PC-9 (cell line): ENCODE measurements at regions not wholly inside any gene's neighbourhood (a gene's known extent, or its start where the extent isn't known, plus 50 kb on each side); places are given as distances from the start of the nearest gene placed in this dataset.
"Not testable (repeated sequence)": the region's sequence is repeated elsewhere in the genome, so short reads cannot be mapped to it uniquely, and the experiment has no call there.

Experiments used
- BruUV-seq: library from RNA; stranded (reverse); fragments of 400-500 nt; replicated peaks from 2 replicates; lab custom pipeline; 2021; lab: Mats Ljungman, UMichigan
- CTCF ChIA-PET: fragments of 300-600 bp; sonication (Branson Sonifier 250); formaldehyde crosslinking; loops from one replicate; lab custom pipeline; 2022; ENCODE audit warnings: antibody characterized with exemption; lab: Charles Lee
- POLR2A ChIA-PET: fragments of 300-600 bp; sonication (Branson Sonifier 250); formaldehyde crosslinking; loops from one replicate; lab custom pipeline; 2022; ENCODE audit warnings: antibody characterized with exemption; ENCODE audit not compliant: unreplicated experiment; lab: Charles Lee
- DNase-seq, 2 experiments: peaks; one replicate each; pipeline versions ENCODE4 v3.0.0 to v3.0.0-alpha.2; 2015 to 2022; ENCODE audit warnings: mixed read lengths in 1 of 2
- H2AFZ ChIP-seq: fragments of 200-600 bp; sonication (generic); 2 replicates; pipeline ENCODE4 v1.8.1; 2017; ENCODE audit warnings: antibody characterized with exemption
- H3F3A ChIP-seq: fragments of 200-600 bp; sonication (generic); 2 replicates; pipeline ENCODE4 v1.8.1; 2017; ENCODE audit warnings: antibody characterized with exemption, mild to moderate bottlenecking, low read depth; ENCODE audit not compliant: insufficient read depth
- H3K27ac ChIP-seq: fragments of 200-600 bp; sonication (generic); 2 replicates; pipeline ENCODE4 v1.6.1; 2016; ENCODE audit warnings: mixed run types
- H3K27me3 ChIP-seq: fragments of 200-600 bp; sonication (generic); 2 replicates; pipeline ENCODE4 v1.6.1; 2016; ENCODE audit warnings: low read depth, mixed run types; ENCODE audit not compliant: insufficient read depth
- H3K36me3 ChIP-seq: fragments of 200-600 bp; sonication (generic); 2 replicates; pipeline ENCODE4 v1.6.1; 2016; ENCODE audit warnings: low read depth, mixed run types
- H3K4me1 ChIP-seq: fragments of 200-600 bp; sonication (generic); replicated peaks from 2 replicates; pipeline ENCODE4 v1.6.1; 2016; ENCODE audit warnings: mixed run types; ENCODE audit not compliant: insufficient read depth
- H3K4me2 ChIP-seq: fragments of 200-600 bp; sonication (generic); 2 replicates; pipeline ENCODE4 v1.6.1; 2017; ENCODE audit warnings: mixed run types
- H3K4me3 ChIP-seq: fragments of 200-600 bp; sonication (generic); 2 replicates; pipeline ENCODE4 v1.6.1; 2016; ENCODE audit warnings: mixed run types
- H3K79me2 ChIP-seq: fragments of 200-600 bp; sonication (generic); 2 replicates; pipeline ENCODE4 v1.6.1; 2017; ENCODE audit warnings: low read depth, mixed run types
- H3K9me2 ChIP-seq: fragments of 200-600 bp; sonication (generic); 2 replicates; pipeline ENCODE4 v1.8.1; 2017; ENCODE audit warnings: mild to moderate bottlenecking; ENCODE audit not compliant: insufficient read depth
- H3K9me3 ChIP-seq: fragments of 200-600 bp; sonication (generic); 2 replicates; pipeline ENCODE4 v1.8.1; 2016; ENCODE audit warnings: low read depth; ENCODE audit not compliant: insufficient read depth
- H4K20me1 ChIP-seq: fragments of 200-600 bp; sonication (generic); 2 replicates; pipeline ENCODE4 v1.8.1; 2017; ENCODE audit not compliant: insufficient read depth
- CTCF ChIP-seq: fragments of 200-600 bp; sonication (generic); conservative IDR thresholded peaks from 2 replicates; pipeline ENCODE4 v1.6.1; 2017; ENCODE audit warnings: mixed run types, antibody characterized with exemption, mild to moderate bottlenecking, moderate library complexity
- EZH2 ChIP-seq: fragments of 200-600 bp; sonication (generic); IDR thresholded peaks from 2 replicates; pipeline ENCODE4 v1.8.0; 2017; ENCODE audit warnings: antibody characterized with exemption, low read depth
- intact Hi-C: fragments of 100-400 bp; cut with micrococcal nuclease; formaldehyde crosslinking; loops from one replicate; pipeline ENCODE4 v1.10.0; 2022; ENCODE audit not compliant: unreplicated experiment

GRCh38 chr14:43132441-43132840 is 1374.6 kb downstream of the FSCB start:
- Histone ChIP-seq H3K4me2 (no peak overlapping the region), H3K4me3 (no peak overlapping the region), H4K20me1 (no peaks in the 10 kb centered on the region), H3K9me2 (no peaks in the 10 kb centered on the region; the same call in 1 of the 2 replicates), H3F3A (no peaks in the 10 kb centered on the region), H3K9me3 (no peaks in the 10 kb centered on the region), H3K27me3 (no peaks in the 10 kb centered on the region), H2AFZ (no peak overlapping the region), H3K4me1 (no peaks in the 10 kb centered on the region), H3K36me3 (no peaks in the 10 kb centered on the region), H3K79me2 (no peaks in the 10 kb centered on the region), H3K27ac (no peak overlapping the region)
- ChIA-PET CTCF (no interaction called here), POLR2A (no interaction called here)
- no peak for TF ChIP-seq EZH2
- no peak for TF ChIP-seq CTCF
- intact Hi-C loops, result no loop called here
- no peak for DNase-seq
- no TSS peak for BruUV-seq

DNA sequence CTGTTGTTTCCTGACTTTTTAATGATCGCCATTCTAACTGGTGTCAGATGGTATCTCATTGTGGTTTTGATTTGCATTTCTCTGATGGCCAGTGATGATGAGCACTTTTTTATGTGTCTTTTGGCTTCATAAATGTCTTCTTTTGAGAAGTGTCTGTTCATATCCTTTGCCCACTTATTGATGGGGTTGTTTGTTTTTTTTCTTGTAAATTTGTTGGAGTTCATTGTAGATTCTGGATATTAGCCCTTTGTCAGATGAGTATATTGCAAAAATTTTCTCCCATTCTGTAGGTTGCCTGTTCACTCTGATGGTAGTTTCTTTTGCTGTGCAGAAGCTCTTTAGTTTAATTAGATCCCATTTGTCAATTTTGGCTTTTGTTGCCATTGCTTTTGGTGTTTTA is 1378.7 kb downstream of the FSCB start:
- BruUV-seq, H3K27ac ChIP-seq, H3K9me2 ChIP-seq, intact Hi-C loops, H4K20me1 ChIP-seq, H3K27me3 ChIP-seq, DNase-seq, H3K4me3 ChIP-seq, H3K4me2 ChIP-seq, CTCF ChIA-PET, H2AFZ ChIP-seq, POLR2A ChIA-PET, H3K9me3 ChIP-seq, H3K4me1 ChIP-seq, H3K79me2 ChIP-seq, H3F3A ChIP-seq, H3K36me3 ChIP-seq: not testable (repeated sequence)

DNA sequence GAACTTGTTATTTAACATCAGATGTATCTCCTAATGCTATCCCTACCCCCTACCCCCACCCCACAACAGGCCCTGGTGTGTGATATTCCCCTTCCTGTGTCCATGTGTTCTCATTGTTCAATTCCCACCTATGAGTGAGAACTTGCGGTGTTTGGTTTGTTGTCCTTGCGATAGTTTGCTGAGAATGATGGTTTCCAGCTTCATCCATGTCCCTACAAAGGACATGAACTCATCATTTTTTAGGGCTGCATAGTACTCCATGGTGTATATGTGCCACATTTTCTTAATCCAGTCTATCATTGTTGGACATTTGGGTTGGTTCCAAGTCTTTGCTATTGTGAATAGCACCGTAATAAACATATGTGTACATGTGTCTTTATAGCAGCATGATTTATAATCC is 1379.2 kb downstream of the FSCB start:
- H3K4me2 ChIP-seq, H3K4me3 ChIP-seq, H3K27me3 ChIP-seq, CTCF ChIA-PET, H3K36me3 ChIP-seq, H3K27ac ChIP-seq, H3K79me2 ChIP-seq, H4K20me1 ChIP-seq, H3K9me3 ChIP-seq, POLR2A ChIA-PET, H3K4me1 ChIP-seq, H3F3A ChIP-seq, BruUV-seq, H3K9me2 ChIP-seq, H2AFZ ChIP-seq, intact Hi-C loops, DNase-seq: not testable (repeated sequence)

- intact Hi-C loops, result no loop called here
- H3F3A ChIP-seq, result no peaks in the 10 kb centered on the region
- H3K27me3 ChIP-seq, result no peaks in the 10 kb centered on the region
- no peaks in the 10 kb centered on the region; the same call in 1 of the 2 replicates for H4K20me1 ChIP-seq
- H3K27ac ChIP-seq, result no peak overlapping the region
- DNase-seq, result no peak
- no peak overlapping the region for H3K4me3 ChIP-seq
- no peaks in the 10 kb centered on the region for H3K36me3 ChIP-seq
- H2AFZ ChIP-seq, result no peak overlapping the region
- ChIA-PET POLR2A (no interaction called here), CTCF (no interaction called here)
- no peaks in the 10 kb centered on the region for H3K4me1 ChIP-seq
- H3K79me2 ChIP-seq, result no peaks in the 10 kb centered on the region
- no peaks in the 10 kb centered on the region for H3K9me3 ChIP-seq
- no peaks in the 10 kb centered on the region; the same call in 1 of the 2 replicates for H3K9me2 ChIP-seq
- BruUV-seq, result no TSS peak
- no peak overlapping the region for H3K4me2 ChIP-seq
- no peak for TF ChIP-seq EZH2
- TF ChIP-seq CTCF, result no peak
Observed at GRCh38 chr14:43123544-43123943, 1383.5 kb downstream of the FSCB start.
